H9 (cell line): ENCODE measurements at regions not wholly inside any gene's neighbourhood (a gene's known extent, or its start where the extent isn't known, plus 50 kb on each side); places are given as distances from the start of the nearest gene placed in this dataset.

Source experiments
- DNase-seq: peaks from one replicate; pipeline ENCODE4 v3.0.0-alpha.2; 2017
- H2AFZ ChIP-seq: one replicate; pipeline ENCODE4 v1.6.1; 2013; ENCODE audit warnings: mild to moderate bottlenecking, low read length, control low read depth, moderate library complexity
- H2AK5ac ChIP-seq: 2 replicates; pipeline ENCODE4 v1.6.1; 2013; ENCODE audit warnings: low read length, control low read depth, mixed read lengths; ENCODE audit not compliant: insufficient read length
- H2BK120ac ChIP-seq: one replicate; pipeline ENCODE4 v1.6.1; 2013; ENCODE audit warnings: low read depth, mild to moderate bottlenecking, low read length, control low read depth, inconsistent platforms; ENCODE audit not compliant: poor library complexity, severe bottlenecking
- H2BK12ac ChIP-seq: 2 replicates; pipeline ENCODE4 v1.6.1; 2013; ENCODE audit warnings: low read length, control low read depth, mixed read lengths, low read depth; ENCODE audit not compliant: insufficient read length
- H2BK15ac ChIP-seq: 2 replicates; pipeline ENCODE4 v1.6.1; 2013; ENCODE audit warnings: low read depth, low read length, control low read depth
- H2BK20ac ChIP-seq: one replicate; pipeline ENCODE4 v1.6.1; 2013; ENCODE audit warnings: low read depth, mild to moderate bottlenecking, low read length, control low read depth, inconsistent platforms; ENCODE audit not compliant: poor library complexity, severe bottlenecking
- H2BK5ac ChIP-seq: 2 replicates; pipeline ENCODE4 v1.6.1; 2013; ENCODE audit warnings: low read length, control low read depth, mixed read lengths; ENCODE audit not compliant: insufficient read length
- H3K14ac ChIP-seq: 2 replicates; pipeline ENCODE4 v1.6.1; 2013; ENCODE audit warnings: low read length, control low read depth; ENCODE audit not compliant: insufficient read depth
- H3K18ac ChIP-seq: 2 replicates; pipeline ENCODE4 v1.6.1; 2013; ENCODE audit warnings: low read depth, mild to moderate bottlenecking, mixed read lengths, low read length, control low read depth; ENCODE audit not compliant: insufficient read length
- H3K23ac ChIP-seq: 2 replicates; pipeline ENCODE4 v1.6.1; 2013; ENCODE audit warnings: low read length, control low read depth, mixed read lengths, low read depth; ENCODE audit not compliant: insufficient read length
- H3K23me2 ChIP-seq: 2 replicates; pipeline ENCODE4 v1.6.1; 2013; ENCODE audit warnings: low read depth, mild to moderate bottlenecking, mixed read lengths, low read length, control low read depth; ENCODE audit not compliant: insufficient read length, poor library complexity, severe bottlenecking
- H3K27ac ChIP-seq: 2 replicates; pipeline ENCODE4 v1.5.1; 2013; ENCODE audit warnings: low read length, control low read depth, mixed read lengths, low read depth; ENCODE audit not compliant: insufficient read length
- H3K27me3 ChIP-seq: 2 replicates; pipeline ENCODE4 v1.6.1; 2013; ENCODE audit warnings: low read length, control low read depth, inconsistent platforms; ENCODE audit not compliant: insufficient read depth
- H3K4ac ChIP-seq: 2 replicates; pipeline ENCODE4 v1.6.1; 2013; ENCODE audit warnings: low read depth, mild to moderate bottlenecking, control low read depth, inconsistent platforms, low read length, moderate library complexity
- H3K4me1 ChIP-seq: 2 replicates; pipeline ENCODE4 v1.6.1; 2013; ENCODE audit warnings: low read length, control low read depth, inconsistent platforms; ENCODE audit not compliant: insufficient read depth
- H3K4me2 ChIP-seq: 2 replicates; pipeline ENCODE4 v1.6.1; 2013; ENCODE audit warnings: low read length, control low read depth, mixed read lengths; ENCODE audit not compliant: insufficient read length, insufficient read depth
- H3K56ac ChIP-seq: 2 replicates; pipeline ENCODE4 v1.6.1; 2013; ENCODE audit warnings: low read depth, mild to moderate bottlenecking, mixed read lengths, low read length, control low read depth; ENCODE audit not compliant: insufficient read length
- H3K79me1 ChIP-seq: 2 replicates; pipeline ENCODE4 v1.6.1; 2013; ENCODE audit warnings: low read depth, mild to moderate bottlenecking, moderate library complexity, low read length, control low read depth, inconsistent platforms; ENCODE audit not compliant: insufficient read depth, poor library complexity, severe bottlenecking
- H3K79me2 ChIP-seq: 2 replicates; pipeline ENCODE4 v1.6.1; 2013; ENCODE audit warnings: low read length, control low read depth, inconsistent platforms; ENCODE audit not compliant: insufficient read depth
- H3K9ac ChIP-seq: 2 replicates; pipeline ENCODE4 v1.6.1; 2013; ENCODE audit warnings: low read length, control low read depth, mixed read lengths; ENCODE audit not compliant: insufficient read length; ENCODE audit errors: extremely low read depth
- H3K9me3 ChIP-seq: one replicate; pipeline ENCODE4 v1.6.1; 2013; ENCODE audit warnings: low read depth, low read length, inconsistent platforms; ENCODE audit not compliant: control insufficient read depth
- H3T11ph ChIP-seq: one replicate; pipeline ENCODE4 v1.6.1; 2013; ENCODE audit warnings: mild to moderate bottlenecking, low read length, control low read depth, inconsistent platforms
- H4K20me1 ChIP-seq: one replicate; pipeline ENCODE4 v1.6.1; 2013; ENCODE audit not compliant: control insufficient read depth, insufficient read length, insufficient read depth
- H4K5ac ChIP-seq: 2 replicates; pipeline ENCODE4 v1.6.1; 2013; ENCODE audit warnings: low read depth, mild to moderate bottlenecking, mixed read lengths, low read length, control low read depth; ENCODE audit not compliant: insufficient read length
- H4K8ac ChIP-seq: replicated peaks from 2 replicates; pipeline ENCODE4 v1.6.1; 2013; ENCODE audit warnings: low read length, control low read depth, mixed read lengths, low read depth; ENCODE audit not compliant: insufficient read length
- H4K91ac ChIP-seq: 2 replicates; pipeline ENCODE4 v1.6.1; 2013; ENCODE audit warnings: low read depth, mild to moderate bottlenecking, moderate library complexity, mixed read lengths, low read length, control low read depth; ENCODE audit not compliant: insufficient read length
- H3K27ac Mint-ChIP-seq, 3 experiments: 2 replicates in 2 of 3; 3 replicates in 1 of 3; pipeline ENCODE4 v1.8.0; 2020 to 2021; ENCODE audit warnings: mixed read lengths in 3 of 3, mild to moderate bottlenecking in 1 of 3, moderate library complexity in 1 of 3
- H3K27me3 Mint-ChIP-seq: 2 replicates; pipeline ENCODE4 v1.8.0; 2021; ENCODE audit warnings: low read depth, mild to moderate bottlenecking, moderate library complexity, mixed read lengths
- H3K36me3 Mint-ChIP-seq, 3 experiments: 2 replicates in 2 of 3; 3 replicates in 1 of 3; pipeline ENCODE4 v1.8.0; 2020 to 2021; ENCODE audit warnings: low read depth in 3 of 3, mixed read lengths in 3 of 3; ENCODE audit not compliant: insufficient read depth in 1 of 3
- H3K4me1 Mint-ChIP-seq, 2 experiments: 2 replicates each; pipeline ENCODE4 v1.8.0; 2020; ENCODE audit warnings: mixed read lengths in 2 of 2
- H3K4me3 Mint-ChIP-seq, 2 experiments: 2 replicates in 1 of 2; 3 replicates in 1 of 2; pipeline ENCODE4 v1.8.0; 2020 to 2021; ENCODE audit warnings: mild to moderate bottlenecking in 2 of 2, mixed read lengths in 2 of 2, moderate library complexity in 1 of 2
- H3K9me3 Mint-ChIP-seq, 2 experiments: 2 replicates in 1 of 2; 3 replicates in 1 of 2; pipeline ENCODE4 v1.8.0; 2020; ENCODE audit warnings: mild to moderate bottlenecking in 2 of 2, mixed read lengths in 2 of 2, moderate library complexity in 1 of 2
- WGBS: extraction: QIAGEN DNeasy Blood & Tissue Kit; methylation state at CpG from one replicate; pipeline ENCODE4 v1.1.7; 2013; ENCODE audit warnings: missing lambda C conversion rate, low lambda C conversion rate, mixed read lengths; ENCODE audit not compliant: insufficient read length; ENCODE audit errors: extremely low coverage; 5-methylcytosine and 5-hydroxymethylcytosine counted together
- TF ChIP-seq, protein P1 (sequence below): fragments of 200-600 bp; sonication (generic); conservative IDR thresholded peaks from 3 replicates; pipeline ENCODE4 v1.8.0; 2021; ENCODE audit warnings: antibody characterized with exemption, mild to moderate bottlenecking

DNA sequence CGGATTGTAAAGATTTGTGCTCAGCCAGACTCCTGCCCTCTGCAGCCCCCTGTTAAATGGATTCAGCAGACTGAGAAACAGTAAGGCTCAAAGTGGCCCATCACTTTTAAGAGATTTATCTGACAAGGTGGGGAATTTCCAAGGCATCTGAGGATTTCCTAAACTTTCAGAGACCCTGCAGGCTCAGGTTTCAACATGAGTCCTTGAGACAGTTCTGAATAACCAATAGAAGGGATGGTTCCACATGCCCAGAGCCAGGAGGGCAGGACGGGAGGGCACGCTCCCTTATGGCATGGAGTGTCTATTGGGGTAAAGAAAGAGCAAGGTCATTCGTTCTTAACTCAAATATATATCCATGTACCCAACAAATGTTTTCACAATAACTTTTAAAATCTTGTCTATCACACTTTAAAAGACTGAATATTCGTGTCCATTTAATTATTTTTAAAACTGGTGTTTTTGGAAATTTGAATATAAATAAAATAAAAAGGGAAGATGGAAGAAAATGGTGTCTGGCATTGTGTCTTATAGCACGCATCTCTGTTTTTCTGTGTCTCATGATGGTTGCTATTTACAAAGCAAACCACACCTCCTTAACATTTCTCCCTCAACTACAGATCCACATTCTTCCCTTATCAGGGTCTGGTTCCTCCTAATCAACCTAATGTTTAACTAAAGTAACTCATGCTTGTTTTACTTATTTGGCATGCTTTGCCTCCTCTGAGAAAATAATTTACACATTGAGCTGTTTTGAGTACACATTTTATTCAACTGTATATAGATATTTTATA is 56.0 kb upstream of the DSG1 start:
- H3K4me2 ChIP-seq, result no peak overlapping the region
- no peak overlapping the region for H3K56ac ChIP-seq
- no peaks in the 10 kb centered on the region for H3K27me3 ChIP-seq
- H2BK15ac ChIP-seq, result no peak overlapping the region
- Mint-ChIP-seq H3K9me3 (no peaks in the 10 kb centered on the region), H3K4me3 (no peak overlapping the region), H3K4me1 (peaks cover 8 to 13% of the 10 kb centered on the region in 2 experiments), H3K36me3 (no peaks in the 10 kb centered on the region), H3K27ac (no peak overlapping the region; a peak in 1 of 7 replicates), H3K27me3 (no peaks in the 10 kb centered on the region)
- H2BK12ac ChIP-seq, result no peak overlapping the region
- no peak overlapping the region for H3T11ph ChIP-seq
- H3K4me1 ChIP-seq, result 0 out of 2 replicates have a peak, but pooled peaks cover 2% of the 10 kb centered on the region
- DNase-seq, result no peak
- H4K91ac ChIP-seq, result no peak overlapping the region
- no peaks in the 10 kb centered on the region for H3K79me1 ChIP-seq
- H3K18ac ChIP-seq, result no peak overlapping the region
- H2AK5ac ChIP-seq, result no peak overlapping the region
- no peak overlapping the region for H2BK120ac ChIP-seq
- H4K5ac ChIP-seq, result no peak overlapping the region
- no peak overlapping the region for H3K9ac ChIP-seq
- no peak overlapping the region for H3K4ac ChIP-seq
- H3K14ac ChIP-seq, result no peak overlapping the region
- H2BK5ac ChIP-seq, result no peak overlapping the region
- TF ChIP-seq, protein P1, sequence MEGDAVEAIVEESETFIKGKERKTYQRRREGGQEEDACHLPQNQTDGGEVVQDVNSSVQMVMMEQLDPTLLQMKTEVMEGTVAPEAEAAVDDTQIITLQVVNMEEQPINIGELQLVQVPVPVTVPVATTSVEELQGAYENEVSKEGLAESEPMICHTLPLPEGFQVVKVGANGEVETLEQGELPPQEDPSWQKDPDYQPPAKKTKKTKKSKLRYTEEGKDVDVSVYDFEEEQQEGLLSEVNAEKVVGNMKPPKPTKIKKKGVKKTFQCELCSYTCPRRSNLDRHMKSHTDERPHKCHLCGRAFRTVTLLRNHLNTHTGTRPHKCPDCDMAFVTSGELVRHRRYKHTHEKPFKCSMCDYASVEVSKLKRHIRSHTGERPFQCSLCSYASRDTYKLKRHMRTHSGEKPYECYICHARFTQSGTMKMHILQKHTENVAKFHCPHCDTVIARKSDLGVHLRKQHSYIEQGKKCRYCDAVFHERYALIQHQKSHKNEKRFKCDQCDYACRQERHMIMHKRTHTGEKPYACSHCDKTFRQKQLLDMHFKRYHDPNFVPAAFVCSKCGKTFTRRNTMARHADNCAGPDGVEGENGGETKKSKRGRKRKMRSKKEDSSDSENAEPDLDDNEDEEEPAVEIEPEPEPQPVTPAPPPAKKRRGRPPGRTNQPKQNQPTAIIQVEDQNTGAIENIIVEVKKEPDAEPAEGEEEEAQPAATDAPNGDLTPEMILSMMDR, result no peak
- no peak overlapping the region for H3K27ac ChIP-seq
- no peaks in the 10 kb centered on the region for H3K79me2 ChIP-seq
- no peak overlapping the region for H2BK20ac ChIP-seq
- no CpG with 5 or more reads among the region's 6 CpGs for WGBS
- no peaks in the 10 kb centered on the region for H4K20me1 ChIP-seq
- no peaks in the 10 kb centered on the region for H3K9me3 ChIP-seq
- H3K23ac ChIP-seq, result no peak overlapping the region
- no peak overlapping the region for H2AFZ ChIP-seq
- H3K23me2 ChIP-seq, result no peaks in the 10 kb centered on the region
- H4K8ac ChIP-seq, result no peak overlapping the region
